ENCODE measurements at regions not wholly inside any gene's neighbourhood (a gene's known extent, or its start where the extent isn't known, plus 50 kb on each side); places are given as distances from the start of the nearest gene placed in this dataset.

DNA sequence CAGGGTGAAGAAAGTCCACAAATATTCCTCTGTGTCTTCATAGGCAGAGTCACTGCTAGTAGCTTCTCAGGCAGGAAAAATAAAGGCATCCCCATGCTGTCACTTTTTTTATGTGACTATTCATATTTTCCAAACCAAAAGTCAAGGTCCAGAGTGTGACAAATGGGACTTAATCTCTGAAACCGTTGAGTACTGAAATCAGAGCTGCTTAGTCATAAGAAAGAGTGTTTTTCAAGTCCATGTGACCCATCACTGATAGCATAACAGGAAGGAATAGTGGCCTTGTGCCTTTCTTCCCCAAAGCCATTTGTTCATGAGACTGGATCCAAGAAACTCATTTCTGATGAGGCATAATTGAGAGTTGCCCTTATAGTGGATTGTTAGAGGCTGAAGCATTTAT is 210.3 kb upstream of the TSHZ2 start:
- Histone ChIP-seq H3K36me3 (ENCODE audit: control insufficient read depth, insufficient read depth, low read length) (no peaks in the 10 kb centered on the region), H3K27ac (ENCODE audit: insufficient read depth, low read length) (no peak overlapping the region), H4K20me1 (ENCODE audit: control insufficient read depth, extremely low read depth, insufficient read depth, low read length) (no peaks in the 10 kb centered on the region), H2AFZ (ENCODE audit: low read length) (no peak overlapping the region), H3K4me2 (ENCODE audit: extremely low read depth, insufficient read depth, low read length) (no peak overlapping the region), H3K4me3 (replicated peaks in 1 of 4; ENCODE audit: control extremely low read depth in 1 of 4, insufficient read depth in 1 of 4, low read depth in 3 of 4, low read length in 4 of 4) (no peak overlapping the region), H3K4me1 (ENCODE audit: control insufficient read depth, extremely low read depth, insufficient read depth, low read length) (no peaks in the 10 kb centered on the region), H3K27me3 (ENCODE audit: control insufficient read depth, insufficient read depth, low read length) (no peaks in the 10 kb centered on the region), H3K79me2 (ENCODE audit: control insufficient read depth, insufficient read depth, low read length) (no peaks in the 10 kb centered on the region), H3K9ac (ENCODE audit: insufficient read depth, low read length) (no peak overlapping the region), H3K9me3 (ENCODE audit: control insufficient read depth, insufficient read depth, low read depth, low read length) (no peaks in the 10 kb centered on the region)
- DNase-seq (ENCODE audit: low read depth in 2 of 2) = peak in 1 of 2 donors; percentile 36
- TF ChIP-seq, protein P1, sequence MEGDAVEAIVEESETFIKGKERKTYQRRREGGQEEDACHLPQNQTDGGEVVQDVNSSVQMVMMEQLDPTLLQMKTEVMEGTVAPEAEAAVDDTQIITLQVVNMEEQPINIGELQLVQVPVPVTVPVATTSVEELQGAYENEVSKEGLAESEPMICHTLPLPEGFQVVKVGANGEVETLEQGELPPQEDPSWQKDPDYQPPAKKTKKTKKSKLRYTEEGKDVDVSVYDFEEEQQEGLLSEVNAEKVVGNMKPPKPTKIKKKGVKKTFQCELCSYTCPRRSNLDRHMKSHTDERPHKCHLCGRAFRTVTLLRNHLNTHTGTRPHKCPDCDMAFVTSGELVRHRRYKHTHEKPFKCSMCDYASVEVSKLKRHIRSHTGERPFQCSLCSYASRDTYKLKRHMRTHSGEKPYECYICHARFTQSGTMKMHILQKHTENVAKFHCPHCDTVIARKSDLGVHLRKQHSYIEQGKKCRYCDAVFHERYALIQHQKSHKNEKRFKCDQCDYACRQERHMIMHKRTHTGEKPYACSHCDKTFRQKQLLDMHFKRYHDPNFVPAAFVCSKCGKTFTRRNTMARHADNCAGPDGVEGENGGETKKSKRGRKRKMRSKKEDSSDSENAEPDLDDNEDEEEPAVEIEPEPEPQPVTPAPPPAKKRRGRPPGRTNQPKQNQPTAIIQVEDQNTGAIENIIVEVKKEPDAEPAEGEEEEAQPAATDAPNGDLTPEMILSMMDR (conservative IDR thresholded peaks at IDR 0.05 in 1 of 2, IDR thresholded peaks at IDR 0.05 in 1 of 2; ENCODE audit: low read depth in 1 of 2, low read length in 2 of 2) = no peak
- no peak for TF ChIP-seq EZH2 (IDR thresholded peaks at IDR 0.05; ENCODE audit: low read length, missing control alignments)

DNA sequence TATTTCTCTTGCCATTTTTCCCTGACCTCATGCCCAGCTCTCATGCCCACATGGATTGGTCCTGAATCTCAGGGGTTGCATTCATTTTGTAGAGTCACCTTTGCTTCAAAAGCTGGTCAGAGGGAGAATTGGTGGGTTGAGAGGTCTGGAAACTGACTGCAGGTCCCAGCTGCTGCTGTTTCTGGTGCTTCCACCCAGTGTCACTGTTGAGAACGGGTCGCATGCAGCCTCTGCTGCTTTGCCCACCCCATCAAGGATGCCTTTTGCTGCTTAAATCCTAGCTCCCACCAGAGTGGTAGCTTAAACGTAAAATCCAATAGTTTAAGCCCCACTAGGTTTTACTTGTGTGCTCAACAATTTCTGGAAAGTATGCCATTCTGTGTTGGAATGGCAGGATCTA is 211.4 kb upstream of the TSHZ2 start:
- Histone ChIP-seq H4K20me1 (ENCODE audit: control insufficient read depth, extremely low read depth, insufficient read depth, low read length) (no peaks in the 10 kb centered on the region), H3K4me2 (ENCODE audit: extremely low read depth, insufficient read depth, low read length) (no peak overlapping the region), H3K79me2 (ENCODE audit: control insufficient read depth, insufficient read depth, low read length) (no peaks in the 10 kb centered on the region), H3K27me3 (ENCODE audit: control insufficient read depth, insufficient read depth, low read length) (no peaks in the 10 kb centered on the region), H2AFZ (ENCODE audit: low read length) (no peak overlapping the region), H3K4me3 (replicated peaks in 1 of 4; ENCODE audit: control extremely low read depth in 1 of 4, insufficient read depth in 1 of 4, low read depth in 3 of 4, low read length in 4 of 4) (no peak overlapping the region), H3K4me1 (ENCODE audit: control insufficient read depth, extremely low read depth, insufficient read depth, low read length) (no peaks in the 10 kb centered on the region), H3K27ac (ENCODE audit: insufficient read depth, low read length) (no peak overlapping the region), H3K9ac (ENCODE audit: insufficient read depth, low read length) (no peak overlapping the region), H3K36me3 (ENCODE audit: control insufficient read depth, insufficient read depth, low read length) (no peaks in the 10 kb centered on the region), H3K9me3 (ENCODE audit: control insufficient read depth, insufficient read depth, low read depth, low read length) (no peaks in the 10 kb centered on the region)
- DNase-seq (ENCODE audit: low read depth in 2 of 2) = no peak
- no peak for TF ChIP-seq EZH2 (IDR thresholded peaks at IDR 0.05; ENCODE audit: low read length, missing control alignments)
- TF ChIP-seq, protein P1 (conservative IDR thresholded peaks at IDR 0.05 in 1 of 2, IDR thresholded peaks at IDR 0.05 in 1 of 2; ENCODE audit: low read depth in 1 of 2, low read length in 2 of 2) = no peak

DNA sequence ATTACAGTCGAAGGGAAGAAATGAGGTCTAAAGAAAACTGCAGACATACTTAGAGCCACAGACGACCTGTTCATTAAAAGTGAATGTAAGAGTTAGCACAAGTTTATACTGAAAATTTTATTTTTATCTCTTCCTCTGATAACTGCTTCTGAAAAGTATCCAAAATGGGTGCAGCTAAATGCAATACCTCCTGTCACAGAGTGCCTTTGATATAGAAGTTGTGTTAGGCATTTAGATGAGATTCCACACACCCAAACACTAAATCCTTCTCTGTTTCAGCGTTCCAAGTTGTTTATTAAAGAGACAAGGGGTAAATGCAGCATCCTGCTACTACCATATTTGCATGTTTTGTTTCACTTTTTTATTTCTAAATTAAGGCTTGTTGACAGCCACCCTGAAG is 214.7 kb upstream of the TSHZ2 start:
- no peaks in the 10 kb centered on the region for H3K36me3 ChIP-seq (ENCODE audit: control insufficient read depth, insufficient read depth, low read length)
- no peak for DNase-seq (ENCODE audit: low read depth in 2 of 2)
- TF ChIP-seq, protein P1 (conservative IDR thresholded peaks at IDR 0.05 in 1 of 2, IDR thresholded peaks at IDR 0.05 in 1 of 2; ENCODE audit: low read depth in 1 of 2, low read length in 2 of 2) = no peak
- no peak for TF ChIP-seq EZH2 (IDR thresholded peaks at IDR 0.05; ENCODE audit: low read length, missing control alignments)
- no peaks in the 10 kb centered on the region for H3K4me1 ChIP-seq (ENCODE audit: control insufficient read depth, extremely low read depth, insufficient read depth, low read length)
- no peak overlapping the region for H2AFZ ChIP-seq (ENCODE audit: low read length)
- no peaks in the 10 kb centered on the region for H4K20me1 ChIP-seq (ENCODE audit: control insufficient read depth, extremely low read depth, insufficient read depth, low read length)
- H3K9me3 ChIP-seq (ENCODE audit: control insufficient read depth, insufficient read depth, low read depth, low read length) = no peaks in the 10 kb centered on the region
- no peak overlapping the region for H3K4me2 ChIP-seq (ENCODE audit: extremely low read depth, insufficient read depth, low read length)
- no peak overlapping the region for H3K4me3 ChIP-seq (replicated peaks in 1 of 4; ENCODE audit: control extremely low read depth in 1 of 4, insufficient read depth in 1 of 4, low read depth in 3 of 4, low read length in 4 of 4)
- no peak overlapping the region for H3K27ac ChIP-seq (ENCODE audit: insufficient read depth, low read length)
- H3K9ac ChIP-seq (ENCODE audit: insufficient read depth, low read length) = no peak overlapping the region
- H3K79me2 ChIP-seq (ENCODE audit: control insufficient read depth, insufficient read depth, low read length) = no peaks in the 10 kb centered on the region
- H3K27me3 ChIP-seq (ENCODE audit: control insufficient read depth, insufficient read depth, low read length) = no peaks in the 10 kb centered on the region
